ENCODE measurements at regions not wholly inside any gene's neighbourhood (a gene's known extent, or its start where the extent isn't known, plus 50 kb on each side); places are given as distances from the start of the nearest gene placed in this dataset.

- H3K36me3 ChIP-seq (ENCODE audit: control insufficient read depth, insufficient read depth, low read length), result no peaks in the 10 kb centered on the region
- BruUV-seq (replicated peaks), result no TSS peak
- H3K14ac ChIP-seq (replicated peaks; ENCODE audit: low read depth, low read length), result no peak overlapping the region
- no peak overlapping the region for H2AFZ ChIP-seq (replicated peaks; ENCODE audit: low read length, poor library complexity)
- intact Hi-C loops (cut with micrococcal nuclease), result no loop called here
- no peaks in the 10 kb centered on the region for H3K79me1 ChIP-seq (ENCODE audit: low read depth in 1 of 2, low read length in 2 of 2)
- no peak for ATAC-seq (ENCODE audit: low read depth)
- H3K4me1 ChIP-seq (ENCODE audit: control insufficient read depth, insufficient read depth, low read length), result no peaks in the 10 kb centered on the region
- H4K5ac ChIP-seq (ENCODE audit: low read depth, low read length), result no peak overlapping the region
- H3K9me1 ChIP-seq (ENCODE audit: insufficient read depth, low read length), result no peaks in the 10 kb centered on the region
- no peak overlapping the region for H2BK20ac ChIP-seq (ENCODE audit: low read depth, low read length)
- TF ChIP-seq MAFK (IDR thresholded peaks at IDR 0.05; ENCODE audit: low read depth, low read length), result no peak
- no peak for TF ChIP-seq RCOR1 (IDR thresholded peaks at IDR 0.05; ENCODE audit: insufficient replicate concordance, low read length)
- TF ChIP-seq POLR2A (IDR thresholded peaks at IDR 0.05; ENCODE audit: low read depth, low read length), result no peak
- TF ChIP-seq CHD1 (IDR thresholded peaks at IDR 0.05; ENCODE audit: low read depth, low read length), result no peak
- no peak for TF ChIP-seq BHLHE40 (IDR thresholded peaks at IDR 0.05; ENCODE audit: low read depth, low read length)
- TF ChIP-seq ELK1 (IDR thresholded peaks at IDR 0.05; ENCODE audit: borderline replicate concordance, low read depth, low read length), result no peak
- TF ChIP-seq CTCF (conservative IDR thresholded peaks at IDR 0.05; ENCODE audit: low read depth, low read length), result no peak
- no peak for TF ChIP-seq SMC3 (IDR thresholded peaks at IDR 0.05; ENCODE audit: low read depth, low read length)
- TF ChIP-seq MAZ (IDR thresholded peaks at IDR 0.05; ENCODE audit: borderline replicate concordance, low read depth, low read length), result no peak
- TF ChIP-seq CEBPB (IDR thresholded peaks at IDR 0.05; ENCODE audit: low read depth, low read length), result no peak
- no peak for TF ChIP-seq RAD21 (IDR thresholded peaks at IDR 0.05; ENCODE audit: low read length)
- TF ChIP-seq USF2 (IDR thresholded peaks at IDR 0.05; ENCODE audit: low read depth, low read length), result no peak
- TF ChIP-seq FOS (IDR thresholded peaks at IDR 0.05; ENCODE audit: low read depth, low read length), result no peak
- no peak for TF ChIP-seq NFE2L2 (IDR thresholded peaks at IDR 0.05; ENCODE audit: low read depth, low read length)
- no peak for TF ChIP-seq RFX5 (IDR thresholded peaks at IDR 0.05; ENCODE audit: low read depth, low read length)
- no peak for TF ChIP-seq MXI1 (IDR thresholded peaks at IDR 0.05; ENCODE audit: borderline replicate concordance, low read depth, low read length)
- no peak overlapping the region for H3K9ac ChIP-seq (ENCODE audit: low read depth, low read length)
- no peak overlapping the region for H2AK5ac ChIP-seq (ENCODE audit: low read depth, low read length)
- no peak overlapping the region for H2BK5ac ChIP-seq (ENCODE audit: low read depth, low read length, poor library complexity, severe bottlenecking)
- no peak overlapping the region for H3K56ac ChIP-seq (ENCODE audit: extremely low read depth, insufficient read depth, low read length)
- CTCF ChIA-PET, result no interaction called here
- peaks cover 7% of the 10 kb centered on the region for H3K9me3 ChIP-seq (ENCODE audit: control insufficient read depth, insufficient read depth, low read length)
- H2BK120ac ChIP-seq (ENCODE audit: low read depth, low read length), result no peak overlapping the region
- no peaks in the 10 kb centered on the region for H3K27me3 ChIP-seq (ENCODE audit: control insufficient read depth, insufficient read depth, low read length)
- no peak overlapping the region for H3K27ac ChIP-seq (ENCODE audit: insufficient read depth, low read length)
- no peak overlapping the region for H3K23ac ChIP-seq (ENCODE audit: low read depth, low read length)
- no peak overlapping the region for H3K4me3 ChIP-seq (ENCODE audit: insufficient read depth, low read depth, low read length)
- H4K91ac ChIP-seq (ENCODE audit: insufficient read depth, low read depth, low read length), result no peak overlapping the region
- H4K20me1 ChIP-seq (ENCODE audit: insufficient read depth, low read length), result no peaks in the 10 kb centered on the region
- H3K4ac ChIP-seq (ENCODE audit: low read depth, low read length), result no peak overlapping the region
- H2BK15ac ChIP-seq (ENCODE audit: low read depth, low read length), result no peak overlapping the region
- H3K4me2 ChIP-seq (ENCODE audit: low read depth, low read length), result no peak overlapping the region
- H2AK9ac ChIP-seq (replicated peaks; ENCODE audit: low read depth, low read length, poor library complexity), result no peak overlapping the region
- dilution Hi-C loops (cut with HindIII; ENCODE audit: low sequenced_read_pairs, unreplicated experiment), result no loop called here
- no CpG with 5 or more reads among the region's 5 CpGs for WGBS, 2 experiments (ENCODE audit: extremely low coverage in 2 of 2, insufficient read length in 1 of 2)
- H4K8ac ChIP-seq (ENCODE audit: low read depth in 2 of 2, low read length in 2 of 2), result no peak overlapping the region
- in situ Hi-C loops (cut with MboI; ENCODE audit: low sequenced_read_pairs), result no loop called here
- H3K18ac ChIP-seq (ENCODE audit: low read depth, low read length), result no peak overlapping the region
- POLR2A ChIA-PET (ENCODE audit: unreplicated experiment), result no interaction called here
- DNase-seq, result no peak
Observed at GRCh38 chr7:89731751-89732445, 422.4 kb upstream of the STEAP1 start.

Measured in IMR-90 (cell line).